Right atrium auricular region (tissue), 2 donors: ENCODE measurements at regions not wholly inside any gene's neighbourhood (a gene's known extent, or its start where the extent isn't known, plus 50 kb on each side); places are given as distances from the start of the nearest gene placed in this dataset.

Source experiments
- DNase-seq: peaks from one replicate; pipeline ENCODE4 v3.0.0-alpha.2; 2019; ENCODE audit warnings: low spot score
- H3K27ac ChIP-seq, 2 donors: fragments of 200-600 bp; sonication (generic); 1 replicate in 1 of 2; 2 replicates in 1 of 2; pipeline ENCODE4 v1.5.1; 2016 to 2019
- H3K27me3 ChIP-seq, 2 donors: fragments of 200-600 bp; sonication (generic); one replicate each; pipeline versions ENCODE4 v1.5.1 to v1.6.0; 2017 to 2019
- H3K36me3 ChIP-seq: fragments of 200-600 bp; sonication (generic); one replicate; pipeline ENCODE4 v1.5.1; 2016
- H3K4me1 ChIP-seq, 2 donors: fragments of 200-600 bp; sonication (generic); one replicate each; pipeline versions ENCODE4 v1.5.1 to v1.6.0; 2017 to 2019
- H3K4me3 ChIP-seq, 2 donors: fragments of 200-600 bp; sonication (generic); 1 replicate in 1 of 2; 2 replicates in 1 of 2; pipeline ENCODE4 v1.5.1; 2017 to 2019; ENCODE audit warnings: mild to moderate bottlenecking in 1 of 2, moderate library complexity in 1 of 2
- H3K9me3 ChIP-seq, 2 donors: fragments of 200-600 bp; sonication (generic); one replicate each; pipeline ENCODE4 v1.5.1; 2019
- TF ChIP-seq, protein P1 (sequence below), 2 donors: fragments of 200-600 bp; sonication (generic); IDR thresholded peaks; one replicate each; pipeline ENCODE4 v1.5.1; 2019; ENCODE audit warnings: antibody characterized with exemption in 2 of 2

- Histone ChIP-seq H3K4me3 (no peak overlapping the region), H3K36me3 (no peaks in the 10 kb centered on the region), H3K4me1 (no peaks in the 10 kb centered on the region), H3K27me3 (no peaks in the 10 kb centered on the region), H3K27ac (no peak overlapping the region), H3K9me3 (no peaks in the 10 kb centered on the region)
- TF ChIP-seq, protein P1, sequence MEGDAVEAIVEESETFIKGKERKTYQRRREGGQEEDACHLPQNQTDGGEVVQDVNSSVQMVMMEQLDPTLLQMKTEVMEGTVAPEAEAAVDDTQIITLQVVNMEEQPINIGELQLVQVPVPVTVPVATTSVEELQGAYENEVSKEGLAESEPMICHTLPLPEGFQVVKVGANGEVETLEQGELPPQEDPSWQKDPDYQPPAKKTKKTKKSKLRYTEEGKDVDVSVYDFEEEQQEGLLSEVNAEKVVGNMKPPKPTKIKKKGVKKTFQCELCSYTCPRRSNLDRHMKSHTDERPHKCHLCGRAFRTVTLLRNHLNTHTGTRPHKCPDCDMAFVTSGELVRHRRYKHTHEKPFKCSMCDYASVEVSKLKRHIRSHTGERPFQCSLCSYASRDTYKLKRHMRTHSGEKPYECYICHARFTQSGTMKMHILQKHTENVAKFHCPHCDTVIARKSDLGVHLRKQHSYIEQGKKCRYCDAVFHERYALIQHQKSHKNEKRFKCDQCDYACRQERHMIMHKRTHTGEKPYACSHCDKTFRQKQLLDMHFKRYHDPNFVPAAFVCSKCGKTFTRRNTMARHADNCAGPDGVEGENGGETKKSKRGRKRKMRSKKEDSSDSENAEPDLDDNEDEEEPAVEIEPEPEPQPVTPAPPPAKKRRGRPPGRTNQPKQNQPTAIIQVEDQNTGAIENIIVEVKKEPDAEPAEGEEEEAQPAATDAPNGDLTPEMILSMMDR (IDR thresholded peaks at IDR 0.05), result no peak
- DNase-seq, result no peak
Measured at GRCh38 chr7:153457746-153458145, 594.5 kb upstream of the DPP6 start.

- TF ChIP-seq, protein P1 (IDR thresholded peaks at IDR 0.05), result no peak
Measured at GRCh38 chr7:153470004-153470671, 582.1 kb upstream of the DPP6 start.

GRCh38 chr7:153472516-153472915, 579.7 kb upstream of the DPP6 start:
- H3K9me3 ChIP-seq, result no peaks in the 10 kb centered on the region
- H3K27me3 ChIP-seq, result no peaks in the 10 kb centered on the region

More at GRCh38 chr7:153470004-153470671, 582.1 kb upstream of the DPP6 start:
- no peaks in the 10 kb centered on the region for H3K9me3 ChIP-seq
- peak overlapping the region in 1 of 2 donors; percentile 13 for H3K27ac ChIP-seq
- H3K27me3 ChIP-seq, result no peaks in the 10 kb centered on the region
- H3K4me3 ChIP-seq, result no peak overlapping the region
- no peak for DNase-seq
- H3K36me3 ChIP-seq, result no peaks in the 10 kb centered on the region
- H3K4me1 ChIP-seq, result no peaks in the 10 kb centered on the region

DNA sequence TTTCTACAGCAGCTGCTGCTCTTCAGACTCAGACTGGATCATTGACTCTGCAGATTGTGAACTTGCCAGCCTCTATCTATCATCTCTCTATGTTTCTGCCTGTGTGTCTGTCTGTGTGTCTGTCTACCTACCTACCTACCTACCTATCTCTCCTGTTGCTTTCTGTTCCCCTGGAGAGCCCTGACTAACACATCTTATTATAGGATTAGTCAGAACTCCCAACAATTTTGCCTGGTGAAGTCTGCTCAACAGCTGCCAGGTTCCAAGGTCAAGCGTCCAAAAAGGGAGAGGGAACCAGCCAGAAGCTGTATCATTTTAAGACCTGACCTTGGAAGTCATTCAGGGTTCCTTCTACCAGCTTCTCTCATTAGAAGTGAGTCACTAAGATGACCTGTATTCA, 579.0 kb upstream of the DPP6 start:
- DNase-seq, result no peak
- H3K27me3 ChIP-seq, result no peaks in the 10 kb centered on the region
- no peaks in the 10 kb centered on the region for H3K9me3 ChIP-seq
- H3K27ac ChIP-seq, result peak overlapping the region in 1 of 2 donors; percentile 44
- H3K4me1 ChIP-seq, result no peaks in the 10 kb centered on the region
- H3K4me3 ChIP-seq, result no peak overlapping the region
- TF ChIP-seq, protein P1 (IDR thresholded peaks at IDR 0.05), result no peak
- H3K36me3 ChIP-seq, result no peaks in the 10 kb centered on the region

More at GRCh38 chr7:153472516-153472915, 579.7 kb upstream of the DPP6 start:
- no peaks in the 10 kb centered on the region for H3K4me1 ChIP-seq
- no peak overlapping the region for H3K4me3 ChIP-seq
- H3K36me3 ChIP-seq, result no peaks in the 10 kb centered on the region
- DNase-seq, result no peak
- TF ChIP-seq, protein P1 (IDR thresholded peaks at IDR 0.05), result no peak
- H3K27ac ChIP-seq, result peak overlapping the region in 1 of 2 donors; percentile 44

DNA sequence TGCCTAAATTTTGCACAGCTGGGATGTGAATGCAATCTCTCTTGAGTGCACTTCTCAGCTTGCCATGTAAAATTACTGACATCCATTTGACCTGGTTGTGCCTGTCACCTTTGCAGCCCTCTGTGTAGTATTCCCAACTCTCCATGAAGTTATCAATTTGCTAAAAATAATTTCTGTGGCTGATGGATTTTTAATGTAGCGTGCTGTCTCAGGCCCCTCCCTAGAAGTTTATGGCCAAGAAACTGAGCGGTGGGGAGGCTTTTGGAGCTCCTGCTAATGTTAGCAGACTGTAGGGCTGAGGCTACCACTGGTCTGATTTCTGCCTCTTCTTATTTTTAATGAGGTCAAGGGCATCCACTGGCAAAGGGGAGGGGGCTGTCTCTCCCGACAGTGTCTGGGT, 577.0 kb upstream of the DPP6 start:
- Histone ChIP-seq H3K27ac (peak overlapping the region in 1 of 2 donors; percentile 32), H3K9me3 (peaks cover 0 to 8% of the 10 kb centered on the region in 2 donors), H3K4me3 (no peak overlapping the region), H3K27me3 (no peaks in the 10 kb centered on the region), H3K36me3 (no peaks in the 10 kb centered on the region), H3K4me1 (no peaks in the 10 kb centered on the region)
- no peak for DNase-seq
- TF ChIP-seq, protein P1 (IDR thresholded peaks at IDR 0.05), result no peak

DNA sequence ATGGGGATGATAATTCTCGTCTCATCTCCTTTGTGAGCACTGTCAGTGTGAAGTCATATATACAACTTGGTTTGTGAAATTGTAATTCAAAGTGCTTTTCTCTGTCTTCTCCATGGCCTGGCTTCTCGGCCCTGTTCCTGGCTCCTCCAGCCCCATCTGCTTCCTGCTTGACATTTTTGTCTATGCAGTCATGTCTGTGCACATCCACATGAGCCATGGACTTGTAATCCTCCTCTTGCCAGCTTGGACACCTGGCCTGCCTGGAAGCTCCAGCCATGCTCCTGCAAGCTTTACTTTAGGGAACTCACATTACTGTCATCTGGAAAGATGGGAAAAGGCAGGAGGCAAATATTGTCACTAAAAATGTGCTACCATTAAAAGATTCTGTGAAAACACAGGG, 576.0 kb upstream of the DPP6 start:
- no peak overlapping the region for H3K27ac ChIP-seq
- H3K9me3 ChIP-seq, result peaks cover 0 to 14% of the 10 kb centered on the region in 2 donors
- no peaks in the 10 kb centered on the region for H3K36me3 ChIP-seq
- H3K4me3 ChIP-seq, result no peak overlapping the region
- H3K4me1 ChIP-seq, result no peaks in the 10 kb centered on the region
- H3K27me3 ChIP-seq, result no peaks in the 10 kb centered on the region
- DNase-seq, result no peak
- TF ChIP-seq, protein P1 (IDR thresholded peaks at IDR 0.05), result no peak
